ENCODE measurements at regions not wholly inside any gene's neighbourhood (a gene's known extent, or its start where the extent isn't known, plus 50 kb on each side); places are given as distances from the start of the nearest gene placed in this dataset.

DNA sequence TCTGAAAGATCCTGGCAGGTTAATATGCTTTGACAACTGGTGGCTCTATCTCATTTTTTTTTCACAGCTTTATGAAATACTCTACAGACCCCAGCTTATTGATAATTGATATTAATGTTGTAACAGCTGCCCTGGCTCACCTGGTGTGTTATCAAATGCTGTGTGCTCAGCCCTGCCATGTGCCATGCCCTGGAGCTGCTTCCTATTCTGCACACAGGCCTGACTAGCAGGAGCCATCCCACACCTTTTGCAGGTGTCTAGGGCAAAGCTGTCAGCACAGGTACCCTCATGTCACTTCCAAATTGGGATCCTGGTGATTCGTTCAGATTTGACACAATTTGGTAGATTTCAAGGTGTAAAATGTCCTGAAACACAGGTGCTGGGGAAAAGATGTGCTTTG is 254.6 kb upstream of the MAN1A1 start:
- CTCF ChIA-PET (ENCODE audit: partially characterized antibody) = interaction anchor here (1.8 kb wide), 1 partner anchor 8 kb away, joined by 6 read pairs; no protein-coding TSS in a partner anchor
- no peak for FAIRE-seq

More for the DNA sequence above, 254.6 kb upstream of the MAN1A1 start:
- WGBS, 2 experiments (ENCODE audit: extremely low coverage in 1 of 2, insufficient coverage in 1 of 2, insufficient read length in 1 of 2, insufficient replicate concordance in 2 of 2, low coverage in 1 of 2, low lambda C conversion rate in 2 of 2, missing lambda C conversion rate in 1 of 2) = 100% methylated on average over 1 of the region's 1 CpG; no CpG with 5 or more reads in 1 of the 2 experiments
- H3K14ac ChIP-seq (ENCODE audit: insufficient read length) = no peak overlapping the region
- no peaks in the 10 kb centered on the region for H3K23me2 ChIP-seq (ENCODE audit: low read depth, low read length)
- DNase-seq (ENCODE audit: low read depth in 1 of 2, low spot score in 2 of 2) = no peak
- H2BK5ac ChIP-seq (ENCODE audit: low read depth, low read length) = no peak overlapping the region
- no peak overlapping the region for H4K5ac ChIP-seq (ENCODE audit: insufficient read length, low read depth, low read length)
- H4K8ac ChIP-seq (ENCODE audit: extremely low read depth, insufficient read depth, low read length) = no peak overlapping the region
- H4K91ac ChIP-seq (replicated peaks; ENCODE audit: insufficient read length, low read length) = no peak overlapping the region
- no peak overlapping the region for H3K9ac ChIP-seq (replicated peaks in 1 of 4; ENCODE audit: extremely low read depth in 1 of 4, low read depth in 3 of 4, low read length in 3 of 4)
- TF ChIP-seq KDM1A (IDR thresholded peaks at IDR 0.05; ENCODE audit: borderline replicate concordance, low read length) (no peak), BACH1 (IDR thresholded peaks at IDR 0.05; ENCODE audit: low read length) (no peak), YY1 (IDR thresholded peaks at IDR 0.05; ENCODE audit: low read depth, low read length) (no peak), CEBPB (IDR thresholded peaks at IDR 0.05; ENCODE audit: low read depth, low read length) (no peak), MAFK (IDR thresholded peaks at IDR 0.05; ENCODE audit: low read depth, low read length) (no peak), TEAD4 (IDR thresholded peaks at IDR 0.05; ENCODE audit: low read depth, low read length) (no peak), JUN (IDR thresholded peaks at IDR 0.05; ENCODE audit: low read depth, low read length) (no peak), ZNF274 (IDR thresholded peaks at IDR 0.05; ENCODE audit: borderline replicate concordance, extremely low read depth, low read length) (no peak), SAP30 (IDR thresholded peaks at IDR 0.05; ENCODE audit: insufficient read depth, insufficient replicate concordance, low read length) (no peak), NANOG (IDR thresholded peaks at IDR 0.05; ENCODE audit: insufficient read depth, low read depth, low read length, poor library complexity, severe bottlenecking) (no peak), RBBP5 (IDR thresholded peaks at IDR 0.05; ENCODE audit: borderline replicate concordance, low read depth, low read length) (no peak), HDAC6 (IDR thresholded peaks at IDR 0.05; ENCODE audit: low read depth, low read length) (no peak)
- TF ChIP-seq, protein P1, sequence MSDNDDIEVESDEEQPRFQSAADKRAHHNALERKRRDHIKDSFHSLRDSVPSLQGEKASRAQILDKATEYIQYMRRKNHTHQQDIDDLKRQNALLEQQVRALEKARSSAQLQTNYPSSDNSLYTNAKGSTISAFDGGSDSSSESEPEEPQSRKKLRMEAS (IDR thresholded peaks at IDR 0.05) = no peak
- TF ChIP-seq, protein P2, sequence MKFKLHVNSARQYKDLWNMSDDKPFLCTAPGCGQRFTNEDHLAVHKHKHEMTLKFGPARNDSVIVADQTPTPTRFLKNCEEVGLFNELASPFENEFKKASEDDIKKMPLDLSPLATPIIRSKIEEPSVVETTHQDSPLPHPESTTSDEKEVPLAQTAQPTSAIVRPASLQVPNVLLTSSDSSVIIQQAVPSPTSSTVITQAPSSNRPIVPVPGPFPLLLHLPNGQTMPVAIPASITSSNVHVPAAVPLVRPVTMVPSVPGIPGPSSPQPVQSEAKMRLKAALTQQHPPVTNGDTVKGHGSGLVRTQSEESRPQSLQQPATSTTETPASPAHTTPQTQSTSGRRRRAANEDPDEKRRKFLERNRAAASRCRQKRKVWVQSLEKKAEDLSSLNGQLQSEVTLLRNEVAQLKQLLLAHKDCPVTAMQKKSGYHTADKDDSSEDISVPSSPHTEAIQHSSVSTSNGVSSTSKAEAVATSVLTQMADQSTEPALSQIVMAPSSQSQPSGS (IDR thresholded peaks at IDR 0.05; ENCODE audit: low read length) = no peak
- H3K79me1 ChIP-seq (ENCODE audit: low read depth, low read length) = no peaks in the 10 kb centered on the region
- no peak overlapping the region for H2BK20ac ChIP-seq (ENCODE audit: low read length)
- H2BK12ac ChIP-seq (ENCODE audit: low read depth, low read length) = no peak overlapping the region
- no peaks in the 10 kb centered on the region; a peak in 1 of 8 replicates for H3K36me3 ChIP-seq (ENCODE audit: control insufficient read depth in 2 of 4, insufficient read depth in 4 of 4, low read length in 3 of 4)
- no peak overlapping the region for H2AK5ac ChIP-seq (ENCODE audit: low read depth, low read length)
- H3K9me3 ChIP-seq (ENCODE audit: insufficient read depth in 2 of 2, low read depth in 1 of 2, low read length in 1 of 2) = no peaks in the 10 kb centered on the region
- no peak overlapping the region for H3K4ac ChIP-seq (replicated peaks; ENCODE audit: insufficient read length, low read depth, low read length)
- H2BK120ac ChIP-seq (replicated peaks; ENCODE audit: low read depth, low read length) = no peak overlapping the region
- no peak overlapping the region for H3K27ac ChIP-seq (ENCODE audit: low read depth, low read length)
- H4K20me1 ChIP-seq (replicated peaks in 1 of 2; ENCODE audit: control insufficient read depth in 1 of 2, insufficient read depth in 2 of 2, low read length in 2 of 2) = no peaks in the 10 kb centered on the region
- H3K23ac ChIP-seq (ENCODE audit: insufficient read length) = no peak overlapping the region
- no peak overlapping the region for H3K4me3 ChIP-seq (ENCODE audit: extremely low read depth in 1 of 4, insufficient read depth in 2 of 4, low read depth in 3 of 4, low read length in 4 of 4)
- H3K18ac ChIP-seq (ENCODE audit: extremely low read depth, low read length) = no peak overlapping the region
- no peak overlapping the region for H3K4me2 ChIP-seq (ENCODE audit: insufficient read depth in 1 of 2, low read depth in 2 of 2, low read length in 2 of 2)
- no peak overlapping the region for H2BK15ac ChIP-seq (ENCODE audit: low read length)
- POLR2A ChIA-PET (ENCODE audit: partially characterized antibody) = no interaction called here
- no peak overlapping the region for H2AFZ ChIP-seq (ENCODE audit: low read length)
- no peaks in the 10 kb centered on the region; a peak in 1 of 7 replicates for H3K4me1 ChIP-seq (replicated peaks in 1 of 4; ENCODE audit: control insufficient read depth in 3 of 4, insufficient read depth in 4 of 4, low read length in 3 of 4)
- H3K79me2 ChIP-seq (ENCODE audit: control insufficient read depth in 1 of 2, insufficient read depth in 2 of 2, low read length in 2 of 2) = no peaks in the 10 kb centered on the region
- no peak overlapping the region for H3K56ac ChIP-seq (replicated peaks; ENCODE audit: insufficient read length, low read depth, low read length)
- no peaks in the 10 kb centered on the region for H3K27me3 ChIP-seq (replicated peaks in 1 of 4; ENCODE audit: control insufficient read depth in 3 of 4, extremely low read depth in 1 of 4, insufficient read depth in 3 of 4, low read length in 3 of 4)
